CD4-positive, alpha-beta T cell treated with Interleukin-6 at 100 ng/mL for 8 hours (primary cell): ENCODE measurements at regions not wholly inside any gene's neighbourhood (a gene's known extent, or its start where the extent isn't known, plus 50 kb on each side); places are given as distances from the start of the nearest gene placed in this dataset.

ENCODE experiments used
- DNase-seq: peaks from one replicate; pipeline ENCODE4 v3.0.0-alpha.2; 2020; ENCODE audit warnings: mixed read lengths, low spot score

DNA sequence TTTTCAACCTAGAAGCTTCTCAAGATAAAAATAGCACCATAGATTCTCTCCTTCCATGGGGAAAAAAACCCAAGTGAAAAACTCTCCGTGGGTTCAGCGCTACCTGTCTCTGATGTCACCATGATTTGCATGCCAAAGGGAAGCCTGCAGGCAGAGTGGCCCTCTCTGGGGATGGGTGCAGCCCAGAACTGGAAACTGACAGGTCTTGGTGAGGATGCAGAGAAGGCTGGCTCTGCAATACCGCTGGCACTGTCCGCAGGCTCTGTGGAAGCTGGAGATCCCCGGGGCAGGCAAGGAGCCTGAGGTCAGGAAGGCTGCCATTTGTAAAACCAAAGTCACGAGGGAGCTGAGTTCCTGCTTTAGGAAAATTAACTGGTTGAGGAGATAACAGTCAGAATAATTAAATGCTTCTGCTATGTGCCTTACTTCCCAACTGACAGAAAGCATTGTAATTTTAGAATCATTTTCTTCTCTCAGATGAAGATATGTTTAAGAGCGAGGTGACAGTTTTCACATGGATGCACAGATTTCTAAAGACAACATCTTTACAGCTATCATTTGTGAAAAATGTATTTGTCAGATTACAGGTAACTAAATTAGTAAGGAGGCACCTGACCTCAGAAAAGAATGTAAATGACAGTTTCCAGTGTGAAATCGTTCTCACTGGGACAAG lies 731.5 kb upstream of the FZD8 start:
- DNase-seq: no peak

GRCh38 chr10:36367362-36367761 lies 725.3 kb upstream of the FZD8 start:
- DNase-seq: no peak

GRCh38 chr10:36366843-36367242 lies 724.7 kb upstream of the FZD8 start:
- DNase-seq: no peak

DNA sequence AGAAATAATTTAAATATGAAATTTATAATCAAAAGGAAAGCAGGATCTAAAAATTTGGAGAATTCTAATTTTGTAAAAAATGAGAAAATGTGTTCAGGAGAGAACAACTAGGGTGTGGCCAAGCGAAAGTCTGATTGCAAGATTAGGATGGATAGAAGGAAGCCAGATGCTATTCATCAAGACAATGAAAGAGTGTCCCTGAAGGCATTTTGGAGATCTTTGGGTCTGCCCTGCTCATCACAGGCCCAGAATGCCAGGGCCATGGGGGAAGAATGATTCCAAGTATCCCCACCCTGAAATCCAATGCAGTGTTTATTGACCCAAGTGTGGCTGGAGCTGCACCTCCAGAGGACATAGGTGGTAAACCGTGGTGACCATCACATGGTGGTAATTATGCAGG lies 724.0 kb upstream of the FZD8 start:
- no peak for DNase-seq

DNA sequence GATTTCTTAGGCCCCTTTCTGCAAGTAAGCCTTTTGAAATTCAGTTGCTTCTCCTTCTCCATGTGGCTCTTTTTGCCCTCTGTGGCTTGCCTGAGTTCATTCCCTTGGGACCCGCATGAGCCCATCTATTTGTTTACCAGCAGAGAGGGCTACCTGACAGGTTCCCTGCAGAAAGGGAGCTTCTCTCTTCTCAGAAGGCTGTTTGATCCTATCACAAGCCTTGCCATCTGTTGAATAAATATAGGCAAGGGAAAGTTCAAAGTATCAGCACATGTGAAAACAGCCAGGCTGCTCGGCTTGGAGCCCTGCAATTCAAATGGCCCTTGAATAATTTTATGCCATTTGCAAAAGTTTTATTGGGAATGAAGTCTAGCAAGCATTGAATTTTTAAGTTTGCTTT lies 720.2 kb upstream of the FZD8 start:
- DNase-seq: no peak

DNA sequence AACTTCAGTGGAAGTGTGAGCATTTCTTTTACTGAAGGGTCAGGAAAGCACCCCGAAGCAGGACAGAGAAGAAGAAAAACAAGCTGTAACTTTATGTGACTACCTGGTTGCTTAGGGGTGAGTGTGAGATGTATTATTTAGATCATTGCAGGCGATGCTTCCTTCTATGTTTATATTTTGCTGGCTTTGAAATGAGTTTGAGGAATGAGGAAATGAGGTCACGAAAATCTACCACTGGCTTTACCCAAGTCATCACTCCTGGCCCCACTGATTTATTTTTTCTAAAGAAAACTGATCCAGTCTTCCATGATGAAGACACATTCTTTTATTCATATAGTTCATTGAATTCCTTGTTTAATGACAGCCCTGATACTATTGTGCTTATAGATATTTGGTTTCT lies 716.6 kb upstream of the FZD8 start:
- no peak for DNase-seq

DNA sequence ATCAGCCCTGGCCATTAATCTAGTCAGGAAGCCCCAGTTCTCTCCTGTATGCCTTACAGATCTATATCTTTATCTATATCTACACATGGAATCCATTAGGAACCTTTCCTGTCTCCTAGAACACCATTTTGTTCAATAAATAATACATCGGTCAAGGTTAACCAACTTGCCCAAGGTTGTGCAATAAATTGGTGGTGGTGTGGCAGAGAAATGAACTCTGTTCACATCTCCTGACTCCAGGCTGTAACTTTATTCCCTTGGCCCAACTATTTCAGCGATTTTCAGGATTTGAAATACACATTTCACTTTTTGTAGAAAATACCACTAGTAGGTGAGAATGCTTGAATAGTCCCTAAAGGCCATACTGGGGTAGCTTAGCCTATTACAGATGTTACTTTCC lies 712.5 kb upstream of the FZD8 start:
- DNase-seq: no peak

- no peak for DNase-seq
Measured at GRCh38 chr10:36351159-36351558, 709.1 kb upstream of the FZD8 start.

GRCh38 chr10:36349445-36350078 lies 707.5 kb upstream of the FZD8 start:
- no peak for DNase-seq

GRCh38 chr10:36345807-36346206 lies 703.7 kb upstream of the FZD8 start:
- no peak for DNase-seq

- no peak for DNase-seq
Measured at GRCh38 chr10:36345175-36345533, 703.1 kb upstream of the FZD8 start.

DNA sequence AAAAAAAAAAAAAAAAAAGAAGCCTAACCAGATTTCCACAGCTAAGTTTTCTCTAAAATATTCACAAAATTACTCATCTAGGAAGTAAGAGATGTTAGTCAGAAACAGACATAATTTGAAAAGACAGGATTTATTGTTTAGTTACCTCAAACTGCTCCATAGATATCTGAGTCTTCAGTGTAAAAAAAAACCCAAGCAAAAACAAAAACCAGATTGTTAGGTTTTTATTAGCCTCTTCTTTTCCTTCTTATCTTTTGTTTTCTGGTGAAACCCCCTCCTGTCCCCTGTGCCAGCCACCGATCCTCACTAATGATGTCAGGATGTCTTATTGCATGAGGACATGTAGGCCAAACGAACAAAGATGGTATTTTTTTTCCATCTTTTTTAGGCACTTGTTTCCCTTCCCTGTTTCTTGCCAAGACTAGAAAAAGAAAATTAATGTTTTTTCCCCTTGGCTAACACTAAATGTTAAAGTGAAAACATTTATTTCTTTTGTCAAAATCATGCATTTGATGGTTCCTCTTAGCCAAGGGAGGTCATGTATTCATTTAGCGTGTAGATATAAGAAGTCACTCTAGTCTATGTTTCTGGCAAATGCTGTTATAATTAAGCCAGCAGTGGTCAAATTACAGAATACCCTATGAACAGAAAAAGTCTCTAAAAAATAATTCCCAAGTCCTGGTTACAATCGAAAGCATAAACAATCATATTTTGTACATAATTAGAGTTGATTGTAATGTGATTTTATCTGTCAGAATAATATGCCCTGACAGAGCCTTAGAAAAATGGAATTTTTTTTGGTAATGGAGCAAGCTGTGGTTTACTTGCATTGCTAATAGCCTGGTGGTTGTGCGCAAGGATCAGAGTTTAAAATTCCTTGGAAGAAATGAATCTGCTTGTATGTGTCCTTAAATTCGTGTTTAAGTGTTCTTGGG lies 702.4 kb upstream of the FZD8 start:
- DNase-seq: no peak

GRCh38 chr10:36342781-36343180 lies 700.7 kb upstream of the FZD8 start:
- DNase-seq: no peak

DNA sequence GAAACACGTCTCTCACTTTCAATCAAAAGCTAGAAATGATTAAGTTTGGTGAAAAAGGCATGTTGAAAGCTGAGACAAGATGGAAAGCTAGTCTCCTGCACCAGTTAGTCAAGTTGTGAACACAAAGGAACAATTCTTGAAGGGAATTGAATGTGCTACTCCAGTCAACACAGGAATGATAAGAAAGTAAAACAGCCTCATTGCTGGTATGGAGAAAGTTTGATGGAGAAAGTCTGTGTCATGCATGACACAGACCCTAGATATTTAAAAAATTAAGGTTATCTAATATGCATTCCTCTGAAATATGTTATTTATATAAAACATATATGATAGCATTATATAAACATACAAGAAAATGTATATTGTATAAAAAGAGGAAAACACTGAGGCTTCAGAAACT lies 699.4 kb upstream of the FZD8 start:
- DNase-seq: no peak

GRCh38 chr10:36336315-36336714 lies 694.2 kb upstream of the FZD8 start:
- DNase-seq: no peak

DNA sequence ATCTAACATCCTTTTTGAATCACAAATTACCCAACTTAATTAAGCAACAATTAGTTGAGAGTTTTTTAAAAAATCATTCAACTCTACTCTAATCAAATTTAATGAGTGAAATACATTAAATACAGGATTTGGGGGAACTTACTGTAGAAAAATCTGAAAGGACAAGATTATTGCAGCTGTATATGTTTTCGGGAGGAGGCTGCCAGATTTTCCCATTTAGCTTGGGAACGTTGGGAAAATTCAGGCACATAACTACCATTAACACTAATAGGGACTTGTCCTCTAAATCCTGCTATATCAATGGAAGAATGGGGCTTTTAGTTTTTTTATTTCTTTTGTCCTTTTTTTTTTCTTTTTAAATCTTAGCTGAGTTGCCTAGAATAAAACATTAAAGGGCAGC lies 691.4 kb upstream of the FZD8 start:
- no peak for DNase-seq

DNA sequence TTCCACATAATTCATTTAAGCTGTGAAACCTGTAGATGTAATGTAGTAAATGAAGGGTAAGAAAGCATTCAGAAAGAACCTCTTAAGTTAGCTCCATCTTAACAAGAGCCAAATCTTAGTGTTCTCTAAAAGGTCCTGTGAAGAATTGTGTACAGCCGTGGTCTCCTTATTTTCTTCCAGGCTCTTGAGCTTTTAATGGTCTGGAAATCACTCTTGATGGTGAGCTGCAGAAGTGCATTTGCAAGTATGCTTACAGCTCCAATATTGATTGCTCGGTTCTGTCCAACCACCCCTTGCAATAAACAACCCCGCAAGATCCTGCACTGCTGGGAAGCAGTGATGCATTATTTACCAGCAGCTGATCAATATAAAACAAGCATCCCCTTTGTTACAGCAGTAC lies 690.8 kb upstream of the FZD8 start:
- DNase-seq: no peak

DNA sequence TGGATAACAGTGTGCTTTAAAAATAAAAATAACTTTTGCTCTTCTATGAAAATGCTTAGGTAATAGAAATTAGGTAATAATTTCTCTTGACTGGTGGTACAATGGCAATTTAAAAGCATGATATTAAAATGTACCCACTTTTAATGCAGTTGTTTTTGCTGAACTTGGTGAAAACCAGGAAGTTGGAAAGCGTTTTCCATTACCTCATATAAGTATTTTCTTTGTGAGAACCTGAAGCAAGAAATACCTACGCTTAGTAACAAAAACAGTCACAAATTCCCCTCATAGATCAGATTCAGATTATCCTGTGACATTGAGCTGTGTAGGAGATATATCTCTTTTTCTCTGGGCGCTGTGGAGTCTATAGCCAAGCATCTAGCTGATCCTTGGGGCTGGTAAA lies 689.0 kb upstream of the FZD8 start:
- no peak for DNase-seq

DNA sequence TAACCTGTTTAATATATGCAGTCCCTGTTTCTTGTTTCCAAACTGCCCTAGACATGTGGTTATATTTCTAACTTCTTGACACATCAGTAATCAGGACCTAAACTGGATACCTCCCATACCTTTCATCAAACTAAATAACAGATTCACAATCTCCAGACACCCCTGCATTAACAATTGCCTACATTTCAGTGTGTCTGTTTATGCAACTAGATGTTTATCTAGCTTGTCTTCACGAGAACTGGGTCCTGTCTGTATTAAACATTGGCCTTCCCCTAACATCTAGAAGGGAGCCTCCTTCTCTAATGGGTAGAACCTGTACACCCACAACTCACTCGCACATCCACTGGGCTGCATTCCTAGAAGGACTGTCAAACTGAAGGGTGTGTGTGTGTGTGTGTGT lies 683.7 kb upstream of the FZD8 start:
- DNase-seq: no peak

GRCh38 chr10:36324831-36325230 lies 682.7 kb upstream of the FZD8 start:
- no peak for DNase-seq

- DNase-seq: no peak
Measured at GRCh38 chr10:36313142-36313541, 671.0 kb upstream of the FZD8 start.

GRCh38 chr10:36303896-36304295 lies 661.8 kb upstream of the FZD8 start:
- no peak for DNase-seq

- DNase-seq: no peak
Measured at GRCh38 chr10:36302086-36302485, 660.0 kb upstream of the FZD8 start.
